IPS-20b (cell line): ENCODE measurements at regions not wholly inside any gene's neighbourhood (a gene's known extent, or its start where the extent isn't known, plus 50 kb on each side); places are given as distances from the start of the nearest gene placed in this dataset.

ENCODE experiments used
- H3K27ac ChIP-seq: one replicate; pipeline ENCODE4 v1.5.1; 2013; ENCODE audit warnings: low read length
- H3K27me3 ChIP-seq: 2 replicates; pipeline ENCODE4 v1.6.1; 2013; ENCODE audit warnings: mild to moderate bottlenecking, low read length, inconsistent platforms; ENCODE audit not compliant: insufficient read depth
- H3K36me3 ChIP-seq: 2 replicates; pipeline ENCODE4 v1.6.1; 2013; ENCODE audit warnings: low read depth, mild to moderate bottlenecking, inconsistent platforms, low read length, moderate library complexity; ENCODE audit not compliant: insufficient read depth
- H3K4me1 ChIP-seq: 2 replicates; pipeline ENCODE4 v1.6.1; 2013; ENCODE audit warnings: mild to moderate bottlenecking, control low read depth, inconsistent platforms, low read length, moderate library complexity; ENCODE audit not compliant: insufficient read depth
- H3K4me3 ChIP-seq: 2 replicates; pipeline ENCODE4 v1.5.1; 2013; ENCODE audit warnings: mild to moderate bottlenecking, low read length, inconsistent platforms
- H3K9ac ChIP-seq: 2 replicates; pipeline ENCODE4 v1.6.1; 2013; ENCODE audit warnings: low read depth, mild to moderate bottlenecking, inconsistent platforms, low read length, moderate library complexity
- H3K9me3 ChIP-seq: 2 replicates; pipeline ENCODE4 v1.6.1; 2013; ENCODE audit warnings: mild to moderate bottlenecking, low read depth, low read length, inconsistent platforms; ENCODE audit not compliant: insufficient read depth

DNA sequence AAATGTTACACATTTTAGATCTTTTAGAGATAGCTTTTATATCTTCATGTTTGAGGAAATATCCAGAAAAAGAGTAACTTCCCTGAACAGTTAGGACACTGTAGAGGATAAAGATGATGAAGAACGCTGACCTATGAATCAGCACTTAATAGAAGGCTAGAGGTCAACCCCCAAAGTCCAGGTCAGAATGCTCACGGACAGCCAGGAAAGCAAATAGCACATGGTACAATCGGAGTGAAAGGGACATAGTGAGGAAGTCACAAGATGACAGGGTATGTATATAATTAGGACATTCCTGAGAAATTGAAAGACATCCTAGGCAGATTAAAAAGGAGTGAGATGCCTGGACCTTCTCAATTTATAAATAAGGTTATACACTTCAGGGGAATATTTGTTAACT, 55.1 kb upstream of the CNTNAP4 start:
- Histone ChIP-seq H3K4me1 (peaks cover 10% of the 10 kb centered on the region; the same call in 1 of the 2 replicates), H3K4me3 (no peak overlapping the region), H3K9ac (no peak overlapping the region), H3K9me3 (no peaks in the 10 kb centered on the region), H3K36me3 (no peaks in the 10 kb centered on the region), H3K27ac (no peak overlapping the region), H3K27me3 (peaks cover 66% of the 10 kb centered on the region)

DNA sequence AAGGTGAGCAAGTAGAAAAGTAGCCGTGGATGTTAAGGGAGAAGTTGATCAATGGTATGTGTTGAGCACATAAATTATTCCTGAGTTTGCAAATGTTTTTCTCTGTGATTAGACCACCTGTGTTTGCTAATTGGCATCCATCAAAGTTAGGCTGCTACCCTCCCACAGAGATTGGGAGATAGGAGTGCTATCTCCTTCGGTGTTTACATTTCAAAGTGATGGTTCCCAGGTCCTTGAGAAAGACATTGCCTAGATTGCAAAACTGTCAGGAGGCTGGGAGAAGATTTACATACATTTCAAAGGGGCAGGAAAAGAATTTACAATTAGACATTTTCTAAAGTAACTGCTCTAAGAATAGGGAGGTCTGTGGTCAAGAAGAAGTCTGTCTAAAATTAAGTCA, 54.3 kb upstream of the CNTNAP4 start:
- H3K36me3 ChIP-seq, result no peaks in the 10 kb centered on the region
- H3K27ac ChIP-seq, result no peak overlapping the region
- peak overlapping the region; percentile 11; the same call in 1 of the 2 replicates for H3K4me3 ChIP-seq
- H3K27me3 ChIP-seq, result peaks cover 61% of the 10 kb centered on the region
- no peaks in the 10 kb centered on the region for H3K9me3 ChIP-seq
- peaks cover 10% of the 10 kb centered on the region; the same call in 1 of the 2 replicates for H3K4me1 ChIP-seq
- no peak overlapping the region for H3K9ac ChIP-seq

DNA sequence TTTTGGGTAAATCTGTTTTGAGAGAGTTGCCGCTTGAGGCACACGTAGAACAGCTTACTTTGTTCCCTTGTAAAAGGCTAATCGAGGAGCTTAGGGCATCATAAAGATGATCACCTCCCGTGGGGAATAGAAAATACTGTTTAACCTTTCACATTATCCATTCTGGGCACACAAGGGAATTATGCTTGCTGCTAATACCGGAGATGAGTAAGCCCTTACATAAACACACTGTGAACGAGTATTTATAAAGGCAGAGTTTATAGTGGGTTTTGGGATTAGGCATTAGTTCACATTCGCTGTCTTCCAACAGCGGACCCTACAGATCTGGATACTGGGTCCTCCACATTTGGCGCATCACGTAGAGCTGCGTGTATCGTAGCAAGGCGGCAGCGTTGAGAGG, 51.2 kb upstream of the CNTNAP4 start:
- H3K4me3 ChIP-seq, result no peak overlapping the region
- H3K36me3 ChIP-seq, result no peaks in the 10 kb centered on the region
- H3K4me1 ChIP-seq, result peaks cover 10% of the 10 kb centered on the region; the same call in 1 of the 2 replicates
- H3K9ac ChIP-seq, result no peak overlapping the region
- H3K27me3 ChIP-seq, result peaks cover 46% of the 10 kb centered on the region
- no peak overlapping the region for H3K27ac ChIP-seq
- no peaks in the 10 kb centered on the region for H3K9me3 ChIP-seq

DNA sequence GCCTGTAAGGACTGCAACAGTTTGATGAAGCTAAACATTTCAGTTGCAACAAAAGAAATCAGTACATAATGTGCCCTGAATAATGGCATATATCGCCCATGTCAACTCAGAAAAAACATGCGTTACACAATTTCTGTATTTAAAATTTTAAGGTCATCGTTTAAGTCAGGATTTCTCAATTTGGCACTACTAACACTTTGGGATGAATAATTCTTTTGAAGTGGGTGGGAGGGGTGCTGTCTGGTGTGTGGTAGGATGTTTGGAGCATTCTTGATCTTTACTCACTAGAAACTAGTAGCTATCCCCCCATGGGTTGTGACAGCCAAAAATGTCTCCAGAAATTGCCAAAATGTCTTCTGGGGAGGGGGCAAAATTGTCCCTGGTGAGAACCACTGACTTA, 50.7 kb upstream of the CNTNAP4 start:
- Histone ChIP-seq H3K27ac (no peak overlapping the region), H3K27me3 (peaks cover 42% of the 10 kb centered on the region), H3K9me3 (no peaks in the 10 kb centered on the region), H3K9ac (no peak overlapping the region), H3K36me3 (no peaks in the 10 kb centered on the region), H3K4me1 (peaks cover 10% of the 10 kb centered on the region; the same call in 1 of the 2 replicates), H3K4me3 (no peak overlapping the region)
